ENCODE measurements at regions not wholly inside any gene's neighbourhood (a gene's known extent, or its start where the extent isn't known, plus 50 kb on each side); places are given as distances from the start of the nearest gene placed in this dataset.
A peak's percentile ranks its signal among the peaks of the same experiment; 100 is the strongest.

DNA sequence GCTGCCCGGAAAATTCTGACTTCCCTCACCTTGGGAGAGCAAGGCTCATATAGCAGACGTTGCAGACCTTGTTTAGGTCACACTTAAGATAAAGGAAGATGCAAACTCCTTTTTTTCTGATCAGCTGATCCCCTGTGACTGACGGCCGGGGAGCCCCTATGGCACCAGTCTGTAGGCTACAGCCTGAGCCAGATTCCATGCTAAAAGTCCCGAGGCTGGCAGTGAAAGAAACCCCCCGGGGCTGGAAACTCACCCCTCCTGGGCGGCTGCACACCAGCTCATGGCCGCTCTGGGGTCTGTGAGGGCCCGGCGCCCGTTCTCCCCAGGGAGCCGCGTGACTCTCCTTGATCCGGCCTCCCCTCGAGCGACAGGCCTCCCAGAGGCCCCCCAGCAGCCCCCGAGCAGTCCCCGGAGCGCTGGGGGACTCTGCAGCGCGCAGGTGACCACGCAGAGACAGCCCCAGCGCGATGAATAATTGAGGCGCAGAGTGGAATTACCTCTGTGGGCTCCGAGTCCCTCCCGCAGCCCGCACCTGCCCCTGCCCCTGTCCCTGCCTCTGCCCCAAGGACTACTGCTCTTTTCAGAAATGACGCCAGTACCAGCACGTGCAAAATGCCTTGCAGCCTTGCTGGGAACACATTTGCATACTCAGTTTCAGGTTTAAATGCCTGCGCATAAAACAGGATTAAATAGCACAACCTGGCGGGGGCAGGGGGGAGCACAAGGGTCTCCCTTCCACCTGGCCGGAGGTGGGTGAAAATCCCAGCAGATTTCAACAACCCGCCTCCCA, 62.6 kb upstream of the CLDN14 start:
- Histone ChIP-seq H2AK5ac (ENCODE audit: insufficient read length, low read length) (no peak overlapping the region), H3K4me1 (ENCODE audit: insufficient read depth, low read length) (no peaks in the 10 kb centered on the region), H3K4me2 (ENCODE audit: insufficient read depth, insufficient read length, low read length) (no peak overlapping the region), H3K79me1 (ENCODE audit: insufficient read depth, low read depth, low read length, poor library complexity, severe bottlenecking) (no peaks in the 10 kb centered on the region), H3K79me2 (ENCODE audit: insufficient read depth, low read length) (no peaks in the 10 kb centered on the region), H2BK12ac (ENCODE audit: insufficient read length, low read depth, low read length) (no peak overlapping the region), H3K9me3 (ENCODE audit: control insufficient read depth, low read depth, low read length) (no peaks in the 10 kb centered on the region), H4K5ac (ENCODE audit: insufficient read length, low read depth, low read length) (no peak overlapping the region), H4K8ac (replicated peaks; ENCODE audit: insufficient read length, low read depth, low read length) (no peak overlapping the region), H4K20me1 (ENCODE audit: control insufficient read depth, insufficient read depth, insufficient read length) (no peaks in the 10 kb centered on the region), H3T11ph (ENCODE audit: low read length) (no peak overlapping the region), H3K23ac (ENCODE audit: insufficient read length, low read depth, low read length) (no peak overlapping the region), H2AFZ (ENCODE audit: low read length) (no peak overlapping the region), H4K91ac (ENCODE audit: insufficient read length, low read depth, low read length) (no peak overlapping the region), H3K27ac (ENCODE audit: insufficient read length, low read depth, low read length) (no peak overlapping the region), H3K56ac (ENCODE audit: insufficient read length, low read depth, low read length) (no peak overlapping the region), H3K9ac (ENCODE audit: extremely low read depth, insufficient read length, low read length) (no peak overlapping the region), H2BK20ac (ENCODE audit: low read depth, low read length, poor library complexity, severe bottlenecking) (no peak overlapping the region), H3K27me3 (ENCODE audit: insufficient read depth, low read length) (no peaks in the 10 kb centered on the region), H3K14ac (ENCODE audit: insufficient read depth, low read length) (no peak overlapping the region), H3K4ac (ENCODE audit: low read depth, low read length) (no peak overlapping the region), H2BK5ac (ENCODE audit: insufficient read length, low read length) (no peak overlapping the region), H3K18ac (ENCODE audit: insufficient read length, low read depth, low read length) (peak overlapping the region; percentile 28), H2BK120ac (ENCODE audit: low read depth, low read length, poor library complexity, severe bottlenecking) (no peak overlapping the region), H3K23me2 (ENCODE audit: insufficient read length, low read depth, low read length, poor library complexity, severe bottlenecking) (no peaks in the 10 kb centered on the region), H2BK15ac (ENCODE audit: low read depth, low read length) (no peak overlapping the region)
- Mint-ChIP-seq H3K4me3 (peak overlapping the region in 1 of 2 experiments; percentile 40; a peak in 2 of 5 replicates), H3K27me3 (ENCODE audit: low read depth) (no peaks in the 10 kb centered on the region; the same call in none of the 2 replicates), H3K27ac (no peak overlapping the region; a peak in 1 of 7 replicates), H3K9me3 (no peaks in the 10 kb centered on the region), H3K4me1 (peaks cover 16 to 20% of the 10 kb centered on the region in 2 experiments), H3K36me3 (ENCODE audit: insufficient read depth in 1 of 3, low read depth in 3 of 3) (no peaks in the 10 kb centered on the region)
- TF ChIP-seq, protein P1, sequence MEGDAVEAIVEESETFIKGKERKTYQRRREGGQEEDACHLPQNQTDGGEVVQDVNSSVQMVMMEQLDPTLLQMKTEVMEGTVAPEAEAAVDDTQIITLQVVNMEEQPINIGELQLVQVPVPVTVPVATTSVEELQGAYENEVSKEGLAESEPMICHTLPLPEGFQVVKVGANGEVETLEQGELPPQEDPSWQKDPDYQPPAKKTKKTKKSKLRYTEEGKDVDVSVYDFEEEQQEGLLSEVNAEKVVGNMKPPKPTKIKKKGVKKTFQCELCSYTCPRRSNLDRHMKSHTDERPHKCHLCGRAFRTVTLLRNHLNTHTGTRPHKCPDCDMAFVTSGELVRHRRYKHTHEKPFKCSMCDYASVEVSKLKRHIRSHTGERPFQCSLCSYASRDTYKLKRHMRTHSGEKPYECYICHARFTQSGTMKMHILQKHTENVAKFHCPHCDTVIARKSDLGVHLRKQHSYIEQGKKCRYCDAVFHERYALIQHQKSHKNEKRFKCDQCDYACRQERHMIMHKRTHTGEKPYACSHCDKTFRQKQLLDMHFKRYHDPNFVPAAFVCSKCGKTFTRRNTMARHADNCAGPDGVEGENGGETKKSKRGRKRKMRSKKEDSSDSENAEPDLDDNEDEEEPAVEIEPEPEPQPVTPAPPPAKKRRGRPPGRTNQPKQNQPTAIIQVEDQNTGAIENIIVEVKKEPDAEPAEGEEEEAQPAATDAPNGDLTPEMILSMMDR (conservative IDR thresholded peaks at IDR 0.05), result peak; percentile 59
- WGBS (ENCODE audit: extremely low coverage, insufficient read length, low lambda C conversion rate), result no CpG with 5 or more reads among the region's 34 CpGs
- DNase-seq, result peak; percentile 70
